GM12878 (cell line): ENCODE measurements at regions not wholly inside any gene's neighbourhood (a gene's known extent, or its start where the extent isn't known, plus 50 kb on each side); places are given as distances from the start of the nearest gene placed in this dataset.

Source experiments
- ATAC-seq: fragments of 200-7000 bp; cut with Tn5 transposase; 3 replicates; pipeline ENCODE4 v1.9.1; 2020; ENCODE audit warnings: mild to moderate bottlenecking, moderate library complexity
- BruUV-seq: library from RNA; stranded (reverse); fragments of 400-500 nt; replicated peaks from 2 replicates; lab custom pipeline; 2021; lab: Mats Ljungman, UMichigan
- CTCF ChIA-PET: fragments of 300-600 bp; sonication (Branson Sonifier 250); formaldehyde crosslinking; extraction: SDS; loops from one replicate; lab custom pipeline; 2021; ENCODE audit warnings: inconsistent platforms; lab: Yijun Ruan, JAX
- POLR2A ChIA-PET: fragments of 350-600 bp; formaldehyde crosslinking; extraction: SDS; loops from one replicate; lab custom pipeline; 2021; ENCODE audit warnings: inconsistent platforms; lab: Charles Lee
- RAD21 ChIA-PET: fragments of 300-600 bp; sonication (Branson Sonifier 250); formaldehyde crosslinking; loops from one replicate; lab custom pipeline; 2023; ENCODE audit warnings: antibody characterized with exemption; ENCODE audit not compliant: unreplicated experiment; lab: Charles Lee
- SMC1A ChIA-PET: fragments of 300-600 bp; sonication (Branson Sonifier 250); formaldehyde crosslinking; loops from one replicate; lab custom pipeline; 2023; ENCODE audit not compliant: unreplicated experiment, uncharacterized antibody; lab: Charles Lee
- DNase-seq: peaks from one replicate; pipeline ENCODE4 v3.0.0-alpha.2; 2011; ENCODE audit warnings: low read depth, low spot score
- FAIRE-seq: peaks from 3 replicates; lab custom pipeline; 2011; peaks lifted over from hg19 to GRCh38; lab: Jason Lieb, UNC
- H2AFZ ChIP-seq: 2 replicates; pipeline ENCODE4 v1.6.0; 2011; ENCODE audit warnings: low read depth, low read length, control low read depth; ENCODE audit not compliant: control insufficient read depth
- H3K27ac ChIP-seq: 2 replicates; pipeline ENCODE4 v1.5.1; 2011; ENCODE audit warnings: control low read depth; ENCODE audit not compliant: control insufficient read depth, insufficient read depth
- H3K27me3 ChIP-seq, 2 experiments: replicated peaks in 1 of 2; 2 replicates each; pipeline versions ENCODE4 v1.6.0 to v1.6.1; 2011; ENCODE audit warnings: low read length in 1 of 2; ENCODE audit not compliant: control insufficient read depth in 2 of 2, insufficient read depth in 2 of 2
- H3K36me3 ChIP-seq, 2 experiments: 2 replicates each; pipeline ENCODE4 v1.5.1; 2011; ENCODE audit warnings: low read length in 1 of 2; ENCODE audit not compliant: control insufficient read depth in 2 of 2, insufficient read depth in 2 of 2
- H3K4me1 ChIP-seq: 2 replicates; pipeline ENCODE4 v1.6.1; 2011; ENCODE audit warnings: mild to moderate bottlenecking, low read length, moderate library complexity, mixed read lengths; ENCODE audit not compliant: control insufficient read depth, insufficient read depth
- H3K4me2 ChIP-seq: 2 replicates; pipeline ENCODE4 v1.6.0; 2011; ENCODE audit warnings: control low read depth; ENCODE audit not compliant: control insufficient read depth, insufficient read depth
- H3K4me3 ChIP-seq: fragments of 200-600 bp; sonication (generic); 2 replicates; pipeline ENCODE4 v1.5.1; 2016
- H3K79me2 ChIP-seq: 2 replicates; pipeline ENCODE4 v1.6.0; 2011; ENCODE audit warnings: low read length; ENCODE audit not compliant: control insufficient read depth, insufficient read depth
- H3K9ac ChIP-seq: 2 replicates; pipeline ENCODE4 v1.8.0; 2011; ENCODE audit warnings: low read length, control low read depth, mixed read lengths; ENCODE audit not compliant: control insufficient read depth, insufficient read depth
- H3K9me3 ChIP-seq: replicated peaks from 3 replicates; pipeline ENCODE4 v1.5.1; 2011; ENCODE audit warnings: mild to moderate bottlenecking, low read length; ENCODE audit not compliant: control insufficient read depth, insufficient read depth
- H4K20me1 ChIP-seq: 2 replicates; pipeline ENCODE4 v1.6.0; 2011; ENCODE audit not compliant: control insufficient read depth, insufficient read depth
- CEBPZ ChIP-seq: fragments of 150-350 bp; IDR thresholded peaks from 2 replicates; pipeline ENCODE4 v1.6.1; 2016; ENCODE audit warnings: low read depth, low read length
- E2F8 ChIP-seq: fragments of 450-650 bp; IDR thresholded peaks from 2 replicates; pipeline ENCODE4 v1.6.1; 2018; ENCODE audit warnings: mild to moderate bottlenecking, low read depth, moderate library complexity; ENCODE audit not compliant: partially characterized antibody
- GATAD2B ChIP-seq: fragments of 450-650 bp; conservative IDR thresholded peaks from 2 replicates; pipeline ENCODE4 v1.6.1; 2017; ENCODE audit warnings: low read depth, mild to moderate bottlenecking, moderate library complexity
- HDGF ChIP-seq: fragments of 450-650 bp; IDR thresholded peaks from 2 replicates; pipeline ENCODE4 v1.6.1; 2016; ENCODE audit warnings: antibody characterized with exemption
- JUND ChIP-seq: IDR thresholded peaks from 2 replicates; pipeline ENCODE4 v1.6.1; 2012; ENCODE audit warnings: low read depth, mild to moderate bottlenecking, low read length, improper control_type of control experiment, moderate library complexity
- NBN ChIP-seq: fragments of 450-650 bp; IDR thresholded peaks from 2 replicates; pipeline ENCODE4 v1.6.1; 2016
- NFYA ChIP-seq: IDR thresholded peaks from 2 replicates; pipeline ENCODE4 v1.6.1; 2011; ENCODE audit warnings: low read depth, mild to moderate bottlenecking, low read length, improper control_type of control experiment, borderline replicate concordance
- NR2F1 ChIP-seq: fragments of 450-650 bp; conservative IDR thresholded peaks from 2 replicates; pipeline ENCODE4 v1.6.1; 2017; ENCODE audit warnings: mild to moderate bottlenecking
- PAX8 ChIP-seq: fragments of 450-650 bp; IDR thresholded peaks from 2 replicates; pipeline ENCODE4 v1.6.1; 2017; ENCODE audit warnings: mild to moderate bottlenecking, moderate library complexity
- PKNOX1 ChIP-seq: fragments of 450-650 bp; IDR thresholded peaks from 2 replicates; pipeline ENCODE4 v1.6.1; 2016; ENCODE audit warnings: mild to moderate bottlenecking
- SP1 ChIP-seq: IDR thresholded peaks from one replicate; pipeline ENCODE4 v1.6.1; 2011; ENCODE audit warnings: low read depth, low read length
- TAF1 ChIP-seq: IDR thresholded peaks from 2 replicates; pipeline ENCODE4 v1.6.1; 2011; ENCODE audit warnings: mild to moderate bottlenecking, low read depth, low read length, borderline replicate concordance
- WRNIP1 ChIP-seq: IDR thresholded peaks from 2 replicates; pipeline ENCODE4 v1.6.1; 2011; ENCODE audit warnings: low read depth, low read length, improper control_type of control experiment, borderline replicate concordance
- YBX1 ChIP-seq: fragments of 450-650 bp; IDR thresholded peaks from 2 replicates; pipeline ENCODE4 v1.6.1; 2016; ENCODE audit warnings: antibody characterized with exemption
- ZBTB40 ChIP-seq: fragments of 450-650 bp; IDR thresholded peaks from 2 replicates; pipeline ENCODE4 v1.6.1; 2016; ENCODE audit warnings: mild to moderate bottlenecking, moderate library complexity, borderline replicate concordance
- WGBS: methylation state at CpG from one replicate; pipeline ENCODE4 v1.1.6; 2016; ENCODE audit warnings: low lambda C conversion rate; ENCODE audit not compliant: insufficient replicate concordance, insufficient coverage; ENCODE audit errors: missing lambda C conversion rate; 5-methylcytosine and 5-hydroxymethylcytosine counted together
- in situ Hi-C: fragments of 300-500 bp; cut with MboI; formaldehyde crosslinking; loops from 9 replicates; pipeline ENCODE4 v1.14.3; 2018; ENCODE audit warnings: mixed read lengths
- intact Hi-C: fragments of 100-400 bp; cut with micrococcal nuclease; formaldehyde crosslinking; loops from one replicate; pipeline ENCODE4 v1.14.2; 2022; ENCODE audit not compliant: unreplicated experiment

- SMC1A ChIA-PET: no interaction called here
- Histone ChIP-seq H3K4me3 (no peak overlapping the region), H2AFZ (no peak overlapping the region), H3K4me2 (no peak overlapping the region), H3K9ac (no peak overlapping the region), H3K79me2 (no peaks in the 10 kb centered on the region), H3K36me3 (no peaks in the 10 kb centered on the region), H3K27ac (no peak overlapping the region), H4K20me1 (no peaks in the 10 kb centered on the region), H3K4me1 (no peaks in the 10 kb centered on the region), H3K9me3 (peaks cover 6% of the 10 kb centered on the region; the same call in 2 of the 3 replicates), H3K27me3 (no peaks in the 10 kb centered on the region)
- RAD21 ChIA-PET: no interaction called here
- ATAC-seq (no peak), DNase-seq (no peak), FAIRE-seq (no peak)
- POLR2A ChIA-PET: no interaction called here
- no TSS peak for BruUV-seq
- in situ Hi-C loops (no loop called here), intact Hi-C loops (no loop called here)
- CTCF ChIA-PET: no interaction called here
- WGBS: 26% methylated on average over 3 of the region's 3 CpGs
- no peak for TF ChIP-seq YBX1
- TF ChIP-seq NBN: no peak
- no peak for TF ChIP-seq CEBPZ
- no peak for TF ChIP-seq PAX8
- no peak for TF ChIP-seq SP1
- no peak for TF ChIP-seq JUND
- no peak for TF ChIP-seq NFYA
- TF ChIP-seq ZBTB40: no peak
- TF ChIP-seq E2F8: no peak
- TF ChIP-seq PKNOX1: no peak
- TF ChIP-seq GATAD2B: no peak
- no peak for TF ChIP-seq NR2F1
- TF ChIP-seq WRNIP1: no peak
- TF ChIP-seq HDGF: no peak
- no peak for TF ChIP-seq TAF1
Measured at GRCh38 chr2:147594038-147594437, 250.8 kb upstream of the ACVR2A start.
